Right atrium auricular region (tissue), 2 donors: ENCODE measurements at regions not wholly inside any gene's neighbourhood (a gene's known extent, or its start where the extent isn't known, plus 50 kb on each side); places are given as distances from the start of the nearest gene placed in this dataset.
"Not testable (repeated sequence)": the region's sequence is repeated elsewhere in the genome, so short reads cannot be mapped to it uniquely, and the experiment has no call there.

Experiments
- DNase-seq: peaks from one replicate; pipeline ENCODE4 v3.0.0-alpha.2; 2019; ENCODE audit warnings: low spot score
- H3K27ac ChIP-seq, 2 donors: fragments of 200-600 bp; sonication (generic); 1 replicate in 1 of 2; 2 replicates in 1 of 2; pipeline ENCODE4 v1.5.1; 2016 to 2019
- H3K27me3 ChIP-seq, 2 donors: fragments of 200-600 bp; sonication (generic); one replicate each; pipeline versions ENCODE4 v1.5.1 to v1.6.0; 2017 to 2019
- H3K36me3 ChIP-seq: fragments of 200-600 bp; sonication (generic); one replicate; pipeline ENCODE4 v1.5.1; 2016
- H3K4me1 ChIP-seq, 2 donors: fragments of 200-600 bp; sonication (generic); one replicate each; pipeline versions ENCODE4 v1.5.1 to v1.6.0; 2017 to 2019
- H3K4me3 ChIP-seq, 2 donors: fragments of 200-600 bp; sonication (generic); 1 replicate in 1 of 2; 2 replicates in 1 of 2; pipeline ENCODE4 v1.5.1; 2017 to 2019; ENCODE audit warnings: mild to moderate bottlenecking in 1 of 2, moderate library complexity in 1 of 2
- H3K9me3 ChIP-seq, 2 donors: fragments of 200-600 bp; sonication (generic); one replicate each; pipeline ENCODE4 v1.5.1; 2019
- TF ChIP-seq, protein P1 (sequence below), 2 donors: fragments of 200-600 bp; sonication (generic); IDR thresholded peaks; one replicate each; pipeline ENCODE4 v1.5.1; 2019; ENCODE audit warnings: antibody characterized with exemption in 2 of 2

DNA sequence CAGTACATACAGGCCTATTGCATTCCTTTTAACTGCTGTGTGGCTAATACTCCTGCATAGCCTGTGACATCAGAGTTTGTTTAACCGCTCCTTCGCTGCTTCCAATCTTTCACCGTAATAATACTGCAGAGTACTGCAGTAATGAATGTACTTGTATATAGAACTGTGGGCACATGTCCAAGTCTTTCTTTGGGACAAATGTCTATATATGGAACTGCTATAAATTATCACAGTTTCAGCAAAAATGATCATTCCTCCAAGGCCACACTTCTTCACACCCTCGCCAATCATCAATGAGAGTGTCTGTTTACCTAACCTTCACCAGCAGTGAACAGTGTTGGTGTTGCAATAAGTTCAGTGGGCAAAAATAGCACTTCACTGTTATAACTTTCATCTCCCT, 230.4 kb downstream of the SP3 start:
- Histone ChIP-seq H3K27me3 (no peaks in the 10 kb centered on the region), H3K4me3 (no peak overlapping the region), H3K27ac (no peak overlapping the region), H3K9me3 (no peaks in the 10 kb centered on the region), H3K36me3 (no peaks in the 10 kb centered on the region), H3K4me1 (no peaks in the 10 kb centered on the region)
- no peak for DNase-seq
- TF ChIP-seq, protein P1, sequence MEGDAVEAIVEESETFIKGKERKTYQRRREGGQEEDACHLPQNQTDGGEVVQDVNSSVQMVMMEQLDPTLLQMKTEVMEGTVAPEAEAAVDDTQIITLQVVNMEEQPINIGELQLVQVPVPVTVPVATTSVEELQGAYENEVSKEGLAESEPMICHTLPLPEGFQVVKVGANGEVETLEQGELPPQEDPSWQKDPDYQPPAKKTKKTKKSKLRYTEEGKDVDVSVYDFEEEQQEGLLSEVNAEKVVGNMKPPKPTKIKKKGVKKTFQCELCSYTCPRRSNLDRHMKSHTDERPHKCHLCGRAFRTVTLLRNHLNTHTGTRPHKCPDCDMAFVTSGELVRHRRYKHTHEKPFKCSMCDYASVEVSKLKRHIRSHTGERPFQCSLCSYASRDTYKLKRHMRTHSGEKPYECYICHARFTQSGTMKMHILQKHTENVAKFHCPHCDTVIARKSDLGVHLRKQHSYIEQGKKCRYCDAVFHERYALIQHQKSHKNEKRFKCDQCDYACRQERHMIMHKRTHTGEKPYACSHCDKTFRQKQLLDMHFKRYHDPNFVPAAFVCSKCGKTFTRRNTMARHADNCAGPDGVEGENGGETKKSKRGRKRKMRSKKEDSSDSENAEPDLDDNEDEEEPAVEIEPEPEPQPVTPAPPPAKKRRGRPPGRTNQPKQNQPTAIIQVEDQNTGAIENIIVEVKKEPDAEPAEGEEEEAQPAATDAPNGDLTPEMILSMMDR (IDR thresholded peaks at IDR 0.05): no peak

DNA sequence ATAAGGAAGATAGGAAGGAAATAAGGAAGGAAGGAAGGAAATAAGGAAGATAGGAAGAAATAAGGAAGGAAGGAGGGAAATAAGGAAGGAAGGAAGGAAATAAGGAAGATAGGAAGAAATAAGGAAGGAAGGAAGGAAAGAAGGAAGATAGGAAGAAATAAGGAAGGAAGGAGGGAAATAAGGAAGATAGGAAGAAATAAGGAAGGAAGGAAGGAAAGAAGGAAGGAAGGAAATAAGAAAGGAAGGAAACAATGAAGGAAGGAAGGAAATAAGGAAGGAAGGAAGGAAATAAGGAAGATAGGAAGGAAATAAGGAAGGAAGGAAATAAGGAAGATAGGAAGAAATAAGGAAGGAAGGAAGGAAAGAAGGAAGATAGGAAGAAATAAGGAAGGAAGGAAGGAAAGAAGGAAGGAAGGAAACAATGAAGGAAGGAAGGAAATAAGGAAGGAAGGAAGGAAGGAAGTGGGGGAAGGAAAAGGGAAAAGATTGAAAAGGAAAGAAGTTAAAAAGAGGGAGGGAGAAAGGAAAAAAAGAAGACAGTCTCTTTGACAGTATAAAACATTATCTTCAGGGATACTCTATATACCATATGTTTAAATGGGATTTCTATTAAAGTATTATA, 227.1 kb downstream of the SP3 start:
- H3K4me3 ChIP-seq: not testable (repeated sequence)

DNA sequence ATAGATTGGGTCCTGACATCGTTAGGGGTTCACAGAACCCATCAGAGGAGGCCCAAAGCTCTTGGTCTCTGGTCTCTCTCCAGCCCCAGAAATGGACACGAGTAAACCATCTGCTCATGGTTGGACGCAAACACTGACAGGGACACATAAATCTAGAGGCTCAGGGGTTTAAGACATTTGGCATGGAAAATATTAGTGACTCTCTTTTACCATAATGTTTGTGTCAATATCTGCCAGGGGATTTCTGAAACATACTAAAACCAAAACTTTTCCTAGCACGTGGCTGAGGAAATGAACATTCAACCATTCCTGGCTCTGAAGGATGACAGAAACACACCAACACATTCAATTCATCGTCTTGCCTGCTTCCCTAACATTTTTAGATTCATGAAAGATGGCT, 226.2 kb downstream of the SP3 start:
- no peaks in the 10 kb centered on the region for H3K4me1 ChIP-seq
- TF ChIP-seq, protein P1 (IDR thresholded peaks at IDR 0.05): no peak
- H3K27me3 ChIP-seq: no peaks in the 10 kb centered on the region
- no peak for DNase-seq
- no peaks in the 10 kb centered on the region for H3K36me3 ChIP-seq
- H3K4me3 ChIP-seq: no peak overlapping the region
- no peak overlapping the region for H3K27ac ChIP-seq
- H3K9me3 ChIP-seq: no peaks in the 10 kb centered on the region

More for the DNA sequence above, 227.1 kb downstream of the SP3 start:
- H3K4me1 ChIP-seq, H3K27me3 ChIP-seq, H3K9me3 ChIP-seq, H3K27ac ChIP-seq, DNase-seq, H3K36me3 ChIP-seq: not testable (repeated sequence)

DNA sequence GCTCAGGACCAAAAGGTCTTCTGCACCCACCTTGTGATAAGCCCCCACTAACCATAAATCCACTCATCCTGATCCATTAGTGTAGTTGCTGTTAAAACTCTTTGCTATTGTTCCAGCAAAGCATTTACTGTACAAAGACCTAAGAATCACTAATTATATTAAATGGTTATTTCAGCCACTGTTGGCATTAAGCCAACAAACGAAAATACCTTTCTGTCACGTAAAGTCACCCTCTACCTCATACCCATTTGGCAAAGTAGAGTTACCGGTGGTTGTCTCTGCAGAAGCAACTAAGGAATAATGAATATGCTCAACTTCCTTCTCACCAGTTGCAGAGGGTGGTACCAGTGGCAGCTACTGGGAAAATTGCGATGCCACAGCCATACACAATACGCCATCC, 224.5 kb downstream of the SP3 start:
- TF ChIP-seq, protein P1 (IDR thresholded peaks at IDR 0.05): no peak
- Histone ChIP-seq H3K9me3 (no peaks in the 10 kb centered on the region), H3K27me3 (no peaks in the 10 kb centered on the region), H3K4me3 (no peak overlapping the region), H3K36me3 (no peaks in the 10 kb centered on the region), H3K27ac (no peak overlapping the region), H3K4me1 (no peaks in the 10 kb centered on the region)
- DNase-seq: no peak

DNA sequence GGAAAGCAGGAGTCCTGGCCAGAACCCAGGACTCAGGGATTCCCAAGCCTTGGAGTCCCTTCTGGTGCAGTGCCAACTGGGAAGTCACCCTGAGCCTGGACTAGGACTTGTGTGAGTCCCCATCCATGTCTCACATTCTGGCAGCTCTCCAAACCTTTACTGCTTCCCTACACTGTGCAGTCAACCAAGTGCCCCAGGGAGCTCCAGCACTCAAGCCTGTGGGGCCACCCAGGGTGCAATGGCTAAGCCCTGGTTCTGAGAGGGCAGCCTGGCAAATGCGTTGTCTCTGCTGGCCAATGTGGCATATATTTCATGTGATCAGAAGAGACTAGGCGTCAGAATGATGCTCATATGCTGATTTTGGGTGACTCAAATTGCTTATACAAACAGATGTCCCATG, 223.4 kb downstream of the SP3 start:
- TF ChIP-seq, protein P1 (IDR thresholded peaks at IDR 0.05): no peak
- no peak for DNase-seq
- no peak overlapping the region for H3K27ac ChIP-seq
- H3K4me1 ChIP-seq: no peaks in the 10 kb centered on the region
- no peaks in the 10 kb centered on the region for H3K36me3 ChIP-seq
- H3K27me3 ChIP-seq: no peaks in the 10 kb centered on the region
- no peak overlapping the region for H3K4me3 ChIP-seq
- no peaks in the 10 kb centered on the region for H3K9me3 ChIP-seq

DNA sequence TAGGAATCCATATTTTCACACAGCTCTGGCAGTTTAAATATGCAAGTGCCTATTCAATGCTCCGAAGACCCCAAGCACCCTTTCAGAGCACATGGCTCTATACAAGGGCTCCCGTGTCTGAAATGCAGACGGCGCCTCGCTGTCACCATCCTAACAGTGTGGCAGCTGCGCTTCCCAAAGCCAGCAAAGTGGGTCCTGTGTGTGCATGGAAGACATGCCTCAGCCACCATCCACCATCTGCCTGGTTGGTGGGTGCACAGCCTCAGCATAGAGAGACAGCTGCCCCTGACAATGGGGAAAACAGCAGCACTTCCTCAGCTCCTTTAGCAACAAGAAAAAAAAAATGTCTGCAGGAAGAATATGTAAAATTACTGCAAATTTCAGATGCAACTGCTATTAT, 218.1 kb downstream of the SP3 start:
- Histone ChIP-seq H3K4me1 (peaks cover 0 to 6% of the 10 kb centered on the region in 2 donors), H3K4me3 (no peak overlapping the region), H3K27ac (no peak overlapping the region), H3K36me3 (no peaks in the 10 kb centered on the region), H3K9me3 (no peaks in the 10 kb centered on the region), H3K27me3 (no peaks in the 10 kb centered on the region)
- no peak for DNase-seq
- TF ChIP-seq, protein P1 (IDR thresholded peaks at IDR 0.05): no peak
